Germinal center (tissue), 1 donor: ENCODE measurements at regions not wholly inside any gene's neighbourhood (a gene's known extent, or its start where the extent isn't known, plus 50 kb on each side); places are given as distances from the start of the nearest gene placed in this dataset.

Experiments used
- DNase-seq: peaks from one replicate; pipeline ENCODE4 v3.0.0; 2012; ENCODE audit warnings: mixed read lengths, low spot score

DNA sequence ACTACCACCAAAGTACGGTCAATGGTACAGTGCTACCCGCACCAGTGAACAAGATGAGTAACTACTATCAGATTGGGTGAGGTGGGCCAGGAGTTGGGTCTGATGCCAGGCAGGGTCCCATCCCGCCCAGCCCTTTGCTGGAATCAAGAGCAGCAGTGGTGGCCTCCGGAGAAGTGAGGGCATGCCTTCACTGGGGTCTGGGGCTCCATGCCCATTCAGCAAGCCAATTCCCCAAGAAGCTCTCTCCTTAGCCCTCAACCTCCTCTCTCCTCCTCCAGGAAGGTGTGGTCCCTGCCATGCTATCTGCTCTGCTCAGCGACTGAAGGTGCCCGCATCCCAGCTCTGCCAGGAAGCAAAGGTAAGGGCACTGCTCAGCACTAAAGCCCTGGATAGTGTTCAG, 62.7 kb upstream of the CPLX2 start:
- no peak for DNase-seq

DNA sequence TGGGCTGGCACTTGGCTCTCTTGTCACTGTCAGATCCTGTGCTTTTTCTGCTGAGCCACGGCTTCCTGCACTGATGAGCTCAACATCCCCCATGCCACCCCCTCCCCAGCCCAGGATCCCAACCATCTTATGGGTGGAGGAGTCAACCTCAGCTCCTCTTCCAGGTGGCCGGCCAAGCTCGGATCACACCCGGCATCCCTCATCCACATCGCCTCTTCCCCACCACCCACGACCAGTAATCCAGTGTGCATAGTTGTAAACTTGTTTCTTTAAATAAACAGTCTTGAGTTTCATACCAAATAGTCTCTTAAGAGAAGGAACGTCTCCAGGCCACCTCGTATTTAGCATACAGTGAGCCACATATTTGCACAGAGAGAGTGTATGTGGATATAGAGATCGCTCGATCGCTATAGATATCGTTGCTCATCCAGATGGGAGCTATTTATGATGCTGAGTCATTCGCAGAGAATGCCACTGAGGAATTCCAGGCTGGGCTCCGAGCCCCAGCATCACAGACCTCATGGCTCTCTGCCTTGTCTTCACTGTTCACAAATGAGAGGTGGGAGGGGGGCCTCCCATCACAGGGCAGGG, 61.8 kb upstream of the CPLX2 start:
- no peak for DNase-seq

DNA sequence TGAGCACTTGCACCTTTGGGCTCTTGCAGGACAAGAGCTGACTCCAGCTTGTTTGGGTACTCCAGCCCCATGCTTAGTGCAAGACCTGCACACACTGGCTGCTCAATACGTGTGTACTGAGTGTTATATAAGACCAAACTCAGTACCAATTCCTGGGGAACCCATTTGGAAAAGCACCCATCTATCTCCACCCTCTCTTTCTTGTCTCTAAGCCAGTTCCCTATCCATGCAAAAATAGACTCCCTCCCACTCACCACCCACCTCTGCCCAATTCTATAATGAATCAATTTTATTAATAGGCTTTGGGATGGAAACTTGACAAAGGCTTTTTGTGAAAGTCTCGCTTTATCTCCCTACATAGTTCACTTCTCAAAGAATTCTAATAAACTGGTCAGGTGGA, 60.9 kb upstream of the CPLX2 start:
- no peak for DNase-seq

DNA sequence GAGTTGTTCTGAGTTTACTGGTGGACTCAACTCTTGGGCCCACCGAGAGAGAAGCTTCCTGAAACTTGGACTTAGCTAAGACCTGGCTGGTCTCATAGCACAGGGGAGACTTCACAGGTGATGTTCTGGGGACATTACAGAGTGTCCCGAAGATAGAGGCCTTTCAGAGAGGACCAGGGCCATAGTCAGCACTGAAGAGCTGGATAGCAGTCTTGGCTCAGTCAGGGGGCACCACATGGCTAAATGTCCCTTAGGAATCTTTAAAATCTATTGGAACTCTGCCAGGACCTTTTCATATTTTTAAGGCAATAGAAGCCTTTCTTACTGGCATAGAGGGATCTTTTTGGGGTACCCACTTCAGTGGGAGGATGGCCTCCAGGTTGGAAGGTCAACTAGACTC, 59.8 kb upstream of the CPLX2 start:
- no peak for DNase-seq

DNA sequence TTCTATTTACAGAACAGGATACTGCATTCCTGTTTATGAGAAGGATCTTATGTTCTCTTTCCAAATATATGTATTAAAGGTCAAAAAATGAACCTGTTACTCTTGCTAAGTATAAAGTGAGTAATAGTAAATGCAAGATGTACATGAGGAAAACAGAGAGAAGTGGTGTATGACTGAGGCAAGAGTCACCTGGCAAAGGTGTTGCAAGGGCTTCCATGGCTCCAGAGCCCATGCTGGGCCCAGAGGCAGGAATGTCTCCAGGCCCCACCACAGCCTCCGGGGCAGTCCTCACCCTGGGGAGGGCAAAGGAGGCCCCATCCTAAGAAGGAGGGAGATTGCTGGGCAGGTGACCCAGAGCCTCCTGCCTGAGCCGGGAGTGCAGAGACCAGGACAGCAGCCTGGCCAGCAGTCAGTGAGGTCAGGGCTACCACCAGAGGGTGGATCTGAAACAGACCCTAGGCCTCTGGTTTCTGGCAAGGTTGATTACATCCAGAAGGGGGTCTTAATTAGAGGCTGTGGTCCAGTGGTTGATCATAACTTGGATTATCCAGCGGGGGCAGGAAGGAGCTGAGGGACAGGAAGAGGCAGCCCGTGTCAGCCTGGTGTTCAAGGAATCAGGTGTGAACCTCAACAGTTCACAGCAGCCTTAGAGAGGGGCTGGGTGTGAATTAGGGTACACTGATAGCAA, 57.3 kb upstream of the CPLX2 start:
- DNase-seq: no peak

DNA sequence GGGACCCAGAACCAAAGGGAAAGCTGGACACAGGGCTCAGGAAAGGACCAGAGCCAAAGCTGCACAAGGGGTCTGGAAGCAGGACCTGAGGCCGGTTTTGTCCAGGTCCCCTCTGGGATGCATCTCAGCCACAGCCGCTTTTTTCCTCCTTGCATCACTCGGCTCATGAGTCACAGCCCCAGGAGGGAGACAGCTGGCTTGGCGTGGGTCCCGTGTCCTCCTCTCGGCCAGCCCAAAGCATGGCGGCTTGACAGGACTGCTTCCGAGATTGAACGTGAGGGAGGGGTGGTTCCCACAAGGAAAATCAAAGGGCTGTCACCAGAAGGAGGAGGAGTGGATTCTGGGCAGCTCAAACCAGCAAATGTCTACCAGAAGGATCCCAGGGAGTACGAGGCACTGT, 56.7 kb upstream of the CPLX2 start:
- no peak for DNase-seq

DNA sequence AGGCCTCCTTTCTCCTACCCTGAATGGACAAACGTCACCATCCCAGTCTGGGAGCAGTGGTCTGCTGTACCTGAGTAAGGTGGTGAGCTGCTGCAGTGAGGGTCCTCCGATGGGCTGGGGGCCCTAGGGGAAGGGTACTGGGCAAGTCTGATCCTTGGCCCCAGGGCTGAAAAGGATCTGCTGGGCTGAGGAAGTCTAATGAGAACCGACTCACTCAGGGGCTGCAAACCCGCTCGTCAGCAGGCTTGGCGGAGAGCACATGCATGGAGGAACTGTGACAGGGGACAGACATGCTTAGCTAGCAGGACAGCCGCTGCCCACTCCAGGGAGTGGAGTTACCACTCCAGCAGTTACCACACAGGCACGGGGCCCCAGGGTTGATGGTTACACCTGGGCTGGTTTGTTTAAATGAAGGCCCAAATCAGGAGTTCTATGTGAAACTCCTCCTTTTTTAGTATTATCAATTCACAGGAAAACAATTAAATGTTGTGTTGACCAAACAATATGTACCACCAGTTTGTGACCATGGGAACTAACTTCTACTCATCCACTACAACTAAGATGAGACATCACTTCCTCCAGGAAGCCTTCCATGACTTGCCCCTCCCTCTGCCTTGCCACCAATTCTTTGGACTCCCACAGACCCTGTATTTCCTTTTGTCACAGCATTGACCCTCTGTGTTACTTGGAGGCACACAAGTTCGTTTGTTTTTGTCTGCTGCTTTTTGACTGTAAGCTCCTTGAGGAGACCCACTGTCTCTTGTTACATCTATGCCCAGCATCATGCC, 56.1 kb upstream of the CPLX2 start:
- no peak for DNase-seq

DNA sequence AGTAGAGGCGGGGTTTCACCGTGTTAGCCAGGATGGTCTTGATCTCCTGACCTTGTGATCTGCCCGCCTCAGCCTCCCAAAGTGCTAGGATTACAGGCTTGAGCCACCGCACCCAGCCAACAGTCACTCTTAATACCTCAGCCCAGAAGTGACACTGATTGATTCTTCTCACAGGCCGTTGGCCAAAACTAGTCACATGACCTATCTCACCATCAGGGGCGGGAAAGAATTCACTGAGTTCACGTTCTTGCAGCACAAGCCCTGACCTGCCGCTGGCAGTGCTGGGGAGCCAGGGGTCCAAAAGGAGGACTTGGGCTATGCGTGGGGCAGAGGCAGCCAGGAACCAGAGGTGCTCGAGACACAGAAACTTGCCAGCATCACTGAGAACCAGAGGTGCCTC, 55.0 kb upstream of the CPLX2 start:
- DNase-seq: no peak

DNA sequence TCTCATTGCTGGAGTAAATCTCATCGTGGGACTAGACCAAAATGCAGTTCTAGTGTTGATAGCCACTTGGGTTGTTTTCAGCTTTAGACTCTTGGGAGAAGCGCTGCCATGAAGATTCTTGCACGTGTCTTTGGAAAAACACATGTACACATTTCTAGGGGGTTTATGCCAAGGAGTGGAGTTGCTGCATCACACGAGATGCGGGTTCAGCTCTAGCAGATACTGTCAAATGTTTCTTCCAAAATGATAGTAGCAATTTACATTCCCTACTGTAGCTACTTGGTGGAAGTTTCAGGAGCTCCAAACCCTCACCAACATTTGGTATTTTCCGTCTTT, 52.3 kb upstream of the CPLX2 start:
- DNase-seq: no peak

DNA sequence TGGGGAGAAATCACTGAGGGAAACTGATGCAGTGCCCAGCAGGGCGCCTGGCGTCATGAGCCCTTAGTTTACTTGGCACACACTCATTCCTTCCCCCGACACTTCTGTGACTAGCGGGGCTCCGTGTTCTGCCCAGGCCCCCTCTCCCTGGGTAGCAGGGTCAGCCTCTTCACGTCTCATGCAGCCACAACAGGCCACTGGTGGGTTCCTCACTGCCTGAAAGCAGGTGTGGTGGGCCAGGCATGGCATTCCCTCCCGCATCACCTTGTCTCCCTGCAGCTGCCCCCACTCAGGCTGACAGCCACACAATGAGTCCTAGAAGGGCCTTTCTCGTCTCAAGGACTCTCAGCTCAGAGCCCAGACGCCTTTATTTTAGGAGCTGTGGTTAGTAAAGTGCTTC, 51.1 kb upstream of the CPLX2 start:
- no peak for DNase-seq
